SU-DHL-6 (cell line): ENCODE measurements at regions not wholly inside any gene's neighbourhood (a gene's known extent, or its start where the extent isn't known, plus 50 kb on each side); places are given as distances from the start of the nearest gene placed in this dataset.

Source experiments
- EZH2phosphoT487 ChIP-seq: fragments of 200-600 bp; sonication (generic), shearing (Covaris generic); conservative IDR thresholded peaks from 2 replicates; pipeline ENCODE4 v1.6.1; 2018; ENCODE audit warnings: mild to moderate bottlenecking, antibody characterized with exemption, low read length, moderate library complexity, mixed read lengths
- TF ChIP-seq, protein P1 (sequence below): fragments of 200-600 bp; sonication (generic); IDR thresholded peaks from one replicate; pipeline ENCODE4 v1.5.1; 2017; ENCODE audit warnings: antibody characterized with exemption, mild to moderate bottlenecking, low read length, moderate library complexity; ENCODE audit not compliant: insufficient read depth, poor library complexity, severe bottlenecking

- TF ChIP-seq, protein P1, sequence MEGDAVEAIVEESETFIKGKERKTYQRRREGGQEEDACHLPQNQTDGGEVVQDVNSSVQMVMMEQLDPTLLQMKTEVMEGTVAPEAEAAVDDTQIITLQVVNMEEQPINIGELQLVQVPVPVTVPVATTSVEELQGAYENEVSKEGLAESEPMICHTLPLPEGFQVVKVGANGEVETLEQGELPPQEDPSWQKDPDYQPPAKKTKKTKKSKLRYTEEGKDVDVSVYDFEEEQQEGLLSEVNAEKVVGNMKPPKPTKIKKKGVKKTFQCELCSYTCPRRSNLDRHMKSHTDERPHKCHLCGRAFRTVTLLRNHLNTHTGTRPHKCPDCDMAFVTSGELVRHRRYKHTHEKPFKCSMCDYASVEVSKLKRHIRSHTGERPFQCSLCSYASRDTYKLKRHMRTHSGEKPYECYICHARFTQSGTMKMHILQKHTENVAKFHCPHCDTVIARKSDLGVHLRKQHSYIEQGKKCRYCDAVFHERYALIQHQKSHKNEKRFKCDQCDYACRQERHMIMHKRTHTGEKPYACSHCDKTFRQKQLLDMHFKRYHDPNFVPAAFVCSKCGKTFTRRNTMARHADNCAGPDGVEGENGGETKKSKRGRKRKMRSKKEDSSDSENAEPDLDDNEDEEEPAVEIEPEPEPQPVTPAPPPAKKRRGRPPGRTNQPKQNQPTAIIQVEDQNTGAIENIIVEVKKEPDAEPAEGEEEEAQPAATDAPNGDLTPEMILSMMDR = no peak
- TF ChIP-seq EZH2phosphoT487 = no peak
Measured at GRCh38 chr4:179823342-179823741, 2381.1 kb upstream of the AGA start.
